ENCODE measurements at regions not wholly inside any gene's neighbourhood (a gene's known extent, or its start where the extent isn't known, plus 50 kb on each side); places are given as distances from the start of the nearest gene placed in this dataset.
"Not testable (repeated sequence)": the region's sequence is repeated elsewhere in the genome, so short reads cannot be mapped to it uniquely, and the experiment has no call there.

DNA sequence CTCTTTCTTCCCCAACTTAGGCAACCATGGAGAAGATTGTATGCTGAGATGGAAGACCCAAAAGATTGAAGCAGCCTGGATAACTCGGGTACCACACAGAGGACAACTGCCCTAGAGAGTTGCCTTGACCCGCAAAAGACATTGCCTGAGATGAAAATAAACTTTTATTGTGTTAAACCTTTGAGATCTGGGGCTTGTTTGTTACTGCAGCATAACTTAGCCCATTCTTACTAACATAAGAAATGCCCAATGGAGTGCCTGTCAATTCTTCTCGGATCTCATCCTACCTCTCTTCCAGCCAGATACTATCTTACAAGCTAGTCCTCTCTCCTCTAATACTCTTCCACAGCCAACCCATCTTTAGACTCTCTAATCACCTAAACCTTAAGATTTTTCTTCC is 76.8 kb downstream of the GCNT4 start:
- POLR2A ChIA-PET, result no interaction called here

DNA sequence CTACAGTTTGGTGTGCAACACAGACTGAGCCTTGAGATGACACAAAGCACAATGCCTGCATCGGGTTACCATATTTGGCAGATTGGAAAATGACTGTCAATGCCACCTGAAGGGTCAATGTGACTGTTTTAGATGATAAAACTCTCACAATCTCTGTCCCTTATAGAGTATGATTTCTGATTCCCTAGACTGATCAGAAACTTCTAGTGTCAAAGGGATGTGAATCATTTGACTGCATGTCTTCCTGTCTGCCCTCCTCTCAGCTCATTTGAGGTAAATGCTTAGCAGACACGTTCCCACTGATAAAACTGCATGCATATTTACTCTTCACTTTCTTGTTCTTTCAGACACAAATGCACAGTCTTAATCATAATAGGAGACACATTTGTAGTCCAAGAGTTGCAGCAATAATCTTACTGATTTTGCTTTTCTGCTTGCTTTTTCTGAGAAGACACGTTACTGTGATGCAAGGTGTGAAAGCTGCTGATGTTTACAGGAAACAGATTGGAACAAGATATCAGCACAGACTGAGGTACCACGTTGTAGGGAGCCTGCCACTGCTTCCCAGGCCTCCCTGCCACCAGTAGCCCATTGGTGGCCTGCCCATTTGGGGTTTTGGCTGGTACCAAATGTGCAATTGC is 77.8 kb downstream of the GCNT4 start:
- TF ChIP-seq ELF4 (IDR thresholded peaks at IDR 0.05) (no peak), CTBP1 (IDR thresholded peaks at IDR 0.05; ENCODE audit: borderline replicate concordance) (no peak), ZNF384 (IDR thresholded peaks at IDR 0.05) (no peak), L3MBTL2 (conservative IDR thresholded peaks at IDR 0.05) (no peak), ARNT (IDR thresholded peaks at IDR 0.05) (no peak), TARDBP (IDR thresholded peaks at IDR 0.05) (no peak), HDGF (IDR thresholded peaks at IDR 0.05; ENCODE audit: borderline replicate concordance) (no peak), FOXM1 (IDR thresholded peaks at IDR 0.05; ENCODE audit: borderline replicate concordance) (no peak), FOXK2 (IDR thresholded peaks at IDR 0.05) (no peak), BHLHE40 (IDR thresholded peaks at IDR 0.05; ENCODE audit: borderline replicate concordance) (no peak), NFRKB (IDR thresholded peaks at IDR 0.05) (no peak), LEF1 (IDR thresholded peaks at IDR 0.05; ENCODE audit: borderline replicate concordance) (no peak), FOXA1 (IDR thresholded peaks at IDR 0.05) (no peak), SP1 (IDR thresholded peaks at IDR 0.05) (no peak)
- TF ChIP-seq, protein P1, sequence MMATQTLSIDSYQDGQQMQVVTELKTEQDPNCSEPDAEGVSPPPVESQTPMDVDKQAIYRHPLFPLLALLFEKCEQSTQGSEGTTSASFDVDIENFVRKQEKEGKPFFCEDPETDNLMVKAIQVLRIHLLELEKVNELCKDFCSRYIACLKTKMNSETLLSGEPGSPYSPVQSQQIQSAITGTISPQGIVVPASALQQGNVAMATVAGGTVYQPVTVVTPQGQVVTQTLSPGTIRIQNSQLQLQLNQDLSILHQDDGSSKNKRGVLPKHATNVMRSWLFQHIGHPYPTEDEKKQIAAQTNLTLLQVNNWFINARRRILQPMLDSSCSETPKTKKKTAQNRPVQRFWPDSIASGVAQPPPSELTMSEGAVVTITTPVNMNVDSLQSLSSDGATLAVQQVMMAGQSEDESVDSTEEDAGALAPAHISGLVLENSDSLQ (IDR thresholded peaks at IDR 0.05), result no peak
- DNase-seq (ENCODE audit: extremely low spot score), result no peak
- CTCF ChIA-PET, result no interaction called here
- POLR2A ChIA-PET, result no interaction called here

More for the DNA sequence above, 76.8 kb downstream of the GCNT4 start:
- CTCF ChIA-PET, result no interaction called here
- no peak for DNase-seq (ENCODE audit: extremely low spot score)
- TF ChIP-seq FOXM1 (IDR thresholded peaks at IDR 0.05; ENCODE audit: borderline replicate concordance) (no peak), ARNT (IDR thresholded peaks at IDR 0.05) (no peak), SUZ12 (IDR thresholded peaks at IDR 0.05) (no peak), ZNF384 (IDR thresholded peaks at IDR 0.05) (no peak), HDGF (IDR thresholded peaks at IDR 0.05; ENCODE audit: borderline replicate concordance) (no peak), CTBP1 (IDR thresholded peaks at IDR 0.05; ENCODE audit: borderline replicate concordance) (no peak), LEF1 (IDR thresholded peaks at IDR 0.05; ENCODE audit: borderline replicate concordance) (no peak)
- TF ChIP-seq, protein P1 (IDR thresholded peaks at IDR 0.05), result no peak

DNA sequence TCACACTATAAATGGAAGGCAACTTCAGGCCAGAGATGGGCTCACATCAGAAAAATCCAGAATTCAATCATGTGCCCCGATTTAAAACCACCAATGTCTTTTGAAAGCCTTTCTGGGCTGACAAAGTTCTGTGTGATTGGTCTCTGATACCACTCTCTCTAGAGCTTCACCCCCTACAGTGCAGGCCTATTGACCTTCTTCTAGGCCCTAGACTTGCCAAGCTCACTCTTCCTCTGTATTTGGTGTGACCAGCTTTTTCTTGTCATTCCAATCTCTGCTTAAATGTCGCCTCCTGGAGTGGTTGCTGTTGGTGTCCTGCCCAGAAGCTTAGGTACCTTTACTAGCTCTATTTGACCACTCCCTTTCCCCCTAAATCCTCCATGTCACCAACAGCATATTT is 78.7 kb downstream of the GCNT4 start:
- no peak for DNase-seq (ENCODE audit: extremely low spot score)
- ChIA-PET CTCF (no interaction called here), POLR2A (no interaction called here)
- TF ChIP-seq L3MBTL2 (conservative IDR thresholded peaks at IDR 0.05) (no peak), FOXK2 (IDR thresholded peaks at IDR 0.05) (no peak), FOXA1 (IDR thresholded peaks at IDR 0.05) (no peak), NFRKB (IDR thresholded peaks at IDR 0.05) (no peak), ARNT (IDR thresholded peaks at IDR 0.05) (no peak), SP1 (IDR thresholded peaks at IDR 0.05) (no peak), TARDBP (IDR thresholded peaks at IDR 0.05) (no peak), BHLHE40 (IDR thresholded peaks at IDR 0.05; ENCODE audit: borderline replicate concordance) (no peak), ELF4 (IDR thresholded peaks at IDR 0.05) (no peak), CTBP1 (IDR thresholded peaks at IDR 0.05; ENCODE audit: borderline replicate concordance) (no peak), LEF1 (IDR thresholded peaks at IDR 0.05; ENCODE audit: borderline replicate concordance) (no peak), SUZ12 (IDR thresholded peaks at IDR 0.05) (no peak), FOXM1 (IDR thresholded peaks at IDR 0.05; ENCODE audit: borderline replicate concordance) (no peak), HDGF (IDR thresholded peaks at IDR 0.05; ENCODE audit: borderline replicate concordance) (no peak), ZNF384 (IDR thresholded peaks at IDR 0.05) (no peak)
- TF ChIP-seq, protein P1 (IDR thresholded peaks at IDR 0.05), result no peak

DNA sequence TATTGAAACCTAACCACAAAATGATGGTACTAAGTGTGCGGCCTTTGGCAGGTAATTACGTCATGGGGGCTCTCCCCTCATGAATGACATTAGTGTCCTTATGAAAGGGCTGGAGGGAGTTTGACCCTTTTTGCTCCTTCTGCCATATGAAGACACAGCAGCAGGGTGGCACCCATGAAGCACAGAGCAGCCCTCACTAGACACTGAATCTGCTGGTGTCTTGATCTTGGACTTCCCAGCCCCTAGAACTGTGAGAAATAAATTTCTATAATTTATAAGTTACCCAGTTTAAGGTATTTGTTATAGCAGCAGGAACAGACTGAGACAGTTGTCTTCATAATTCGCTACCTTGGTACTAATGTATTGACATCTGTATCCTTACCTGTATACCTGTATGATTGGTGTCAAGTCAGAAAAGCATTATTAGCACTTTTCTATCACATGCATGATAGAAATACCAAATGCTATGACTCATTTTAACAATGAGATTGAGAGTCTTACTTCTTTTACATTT is 80.4 kb downstream of the GCNT4 start:
- ChIA-PET CTCF (no interaction called here), POLR2A (no interaction called here)
- no peak for DNase-seq (ENCODE audit: extremely low spot score)
- TF ChIP-seq ARNT (IDR thresholded peaks at IDR 0.05) (no peak), ZNF384 (IDR thresholded peaks at IDR 0.05) (no peak), NFRKB (IDR thresholded peaks at IDR 0.05) (no peak), BHLHE40 (IDR thresholded peaks at IDR 0.05; ENCODE audit: borderline replicate concordance) (no peak), FOXA1 (IDR thresholded peaks at IDR 0.05) (no peak), FOXK2 (IDR thresholded peaks at IDR 0.05) (no peak), CTBP1 (IDR thresholded peaks at IDR 0.05; ENCODE audit: borderline replicate concordance) (no peak), HDGF (IDR thresholded peaks at IDR 0.05; ENCODE audit: borderline replicate concordance) (no peak), SP1 (IDR thresholded peaks at IDR 0.05) (no peak), FOXM1 (IDR thresholded peaks at IDR 0.05; ENCODE audit: borderline replicate concordance) (no peak), SUZ12 (IDR thresholded peaks at IDR 0.05) (no peak), ELF4 (IDR thresholded peaks at IDR 0.05) (no peak), L3MBTL2 (conservative IDR thresholded peaks at IDR 0.05) (no peak), LEF1 (IDR thresholded peaks at IDR 0.05; ENCODE audit: borderline replicate concordance) (no peak), TARDBP (IDR thresholded peaks at IDR 0.05) (no peak)
- TF ChIP-seq, protein P1 (IDR thresholded peaks at IDR 0.05), result no peak

DNA sequence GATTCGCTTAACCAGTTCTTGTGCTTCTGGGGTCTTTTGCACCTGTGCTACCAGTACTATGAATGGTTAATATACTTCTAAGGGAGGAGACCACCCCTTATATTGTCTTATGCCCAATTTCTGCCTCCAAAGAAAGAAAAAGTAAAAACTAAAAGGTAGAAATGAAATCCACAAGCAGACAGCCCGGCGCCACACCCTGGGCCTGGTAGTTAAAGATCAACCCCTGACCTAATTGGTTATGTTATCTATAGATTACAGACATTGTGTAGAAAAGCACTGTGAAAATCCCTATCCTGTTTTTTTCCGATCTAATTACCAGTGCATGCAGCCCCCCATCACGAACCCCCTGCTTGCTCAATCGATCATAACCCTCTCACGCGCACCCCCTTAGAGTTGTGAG is 81.5 kb downstream of the GCNT4 start:
- DNase-seq (ENCODE audit: extremely low spot score); CTCF ChIA-PET; POLR2A ChIA-PET: not testable (repeated sequence)
